HepG2 (cell line): ENCODE measurements at regions not wholly inside any gene's neighbourhood (a gene's known extent, or its start where the extent isn't known, plus 50 kb on each side); places are given as distances from the start of the nearest gene placed in this dataset.

ENCODE experiments used
- ATAC-seq: fragments of 200-7000 bp; cut with Tn5 transposase; 3 replicates; pipeline ENCODE4 v1.9.1; 2020; ENCODE audit warnings: mild to moderate bottlenecking, moderate library complexity
- BruUV-seq: library from RNA; stranded (reverse); fragments of 400-500 nt; replicated peaks from 2 replicates; lab custom pipeline; 2021; lab: Mats Ljungman, UMichigan
- CTCF ChIA-PET: fragments of 300-600 bp; formaldehyde crosslinking; extraction: SDS; loops from one replicate; lab custom pipeline; 2021; ENCODE audit warnings: low total read pairs, inconsistent platforms, low intra/inter-chr PET ratio; lab: Yijun Ruan, JAX
- POLR2A ChIA-PET: fragments of 350-600 bp; sonication (Branson Sonifier 250); formaldehyde crosslinking; loops from one replicate; lab custom pipeline; 2020; ENCODE audit warnings: antibody characterized with exemption, inconsistent platforms; lab: Yijun Ruan, JAX
- DNase-seq: peaks from one replicate; pipeline ENCODE4 v3.0.0-alpha.2; 2015; ENCODE audit warnings: low spot score
- FAIRE-seq: peaks from 3 replicates; lab custom pipeline; 2011; peaks lifted over from hg19 to GRCh38; lab: Jason Lieb, UNC
- H2AFZ ChIP-seq: one replicate; pipeline ENCODE4 v1.6.1; 2011; ENCODE audit warnings: low read length, inconsistent platforms
- H3K27ac ChIP-seq: fragments of 300-600 bp; 3 replicates; pipeline ENCODE4 v1.8.0; 2011; ENCODE audit warnings: mixed run types, mild to moderate bottlenecking, mixed read lengths, low read length, inconsistent platforms; ENCODE audit not compliant: insufficient read depth; ENCODE audit errors: extremely low read length
- H3K27me3 ChIP-seq, 2 experiments: fragments of 200-600 bp in 1 of 2; 2 replicates in 1 of 2; 3 replicates in 1 of 2; pipeline versions ENCODE4 v1.6.0 to v1.8.0; 2011; ENCODE audit warnings: low read length in 2 of 2, mild to moderate bottlenecking in 2 of 2, moderate library complexity in 2 of 2, inconsistent platforms in 1 of 2; ENCODE audit not compliant: insufficient read depth in 2 of 2, control insufficient read depth in 1 of 2
- H3K36me3 ChIP-seq, 2 experiments: fragments of 200-600 bp in 1 of 2; replicated peaks in 1 of 2; 2 replicates in 1 of 2; 3 replicates in 1 of 2; pipeline versions ENCODE4 v1.5.1 to v1.8.0; 2011; ENCODE audit warnings: low read length in 2 of 2, inconsistent platforms in 1 of 2; ENCODE audit not compliant: insufficient read depth in 2 of 2, control insufficient read depth in 1 of 2
- H3K4me1 ChIP-seq: 2 replicates; pipeline ENCODE4 v1.5.1; 2012; ENCODE audit warnings: low read length, inconsistent platforms; ENCODE audit not compliant: insufficient read depth
- H3K4me2 ChIP-seq: 2 replicates; pipeline ENCODE4 v1.6.0; 2011; ENCODE audit warnings: low read depth, low read length, inconsistent platforms
- H3K4me3 ChIP-seq, 3 experiments: fragments of 200-600 bp in 1 of 3; sonication (generic), shearing (Covaris generic) in 1 of 3; replicated peaks in 1 of 3; 2 replicates each; pipeline ENCODE4 v1.5.1; 2011 to 2016; ENCODE audit warnings: low read length in 3 of 3, inconsistent platforms in 2 of 3, low read depth in 2 of 3, mild to moderate bottlenecking in 2 of 3, control low read depth in 1 of 3, mixed read lengths in 1 of 3; ENCODE audit not compliant: insufficient read depth in 1 of 3
- H3K79me2 ChIP-seq: one replicate; pipeline ENCODE4 v1.6.1; 2011; ENCODE audit warnings: low read length, inconsistent platforms; ENCODE audit not compliant: insufficient read depth
- H3K9ac ChIP-seq: 2 replicates; pipeline ENCODE4 v1.6.0; 2011; ENCODE audit warnings: mild to moderate bottlenecking, low read depth, low read length, inconsistent platforms; ENCODE audit not compliant: insufficient read depth
- H3K9me3 ChIP-seq: 2 replicates; pipeline ENCODE4 v1.5.1; 2012; ENCODE audit warnings: mild to moderate bottlenecking, low read length
- H4K20me1 ChIP-seq: 2 replicates; pipeline ENCODE4 v1.6.0; 2011; ENCODE audit warnings: inconsistent platforms, mild to moderate bottlenecking, low read length, moderate library complexity; ENCODE audit not compliant: insufficient read depth
- ARID2 ChIP-seq: sonication (generic); formaldehyde crosslinking; IDR thresholded peaks from 2 replicates; pipeline ENCODE4 v1.8.1; 2022; ENCODE audit warnings: mild to moderate bottlenecking, missing genetic modification reagents, borderline replicate concordance
- BCLAF1 ChIP-seq: fragments of 450-650 bp; IDR thresholded peaks from 2 replicates; pipeline ENCODE4 v1.6.1; 2017; ENCODE audit warnings: mild to moderate bottlenecking
- BRCA1 ChIP-seq: sonication (generic); formaldehyde crosslinking; IDR thresholded peaks from 2 replicates; pipeline ENCODE4 v1.4.0; 2020; ENCODE audit warnings: missing genetic modification reagents
- CENPX ChIP-seq: sonication (generic); formaldehyde crosslinking; IDR thresholded peaks from 2 replicates; pipeline ENCODE4 v1.9.0; 2021; ENCODE audit warnings: mild to moderate bottlenecking, missing genetic modification reagents, moderate library complexity
- DNMT3B ChIP-seq: conservative IDR thresholded peaks from 2 replicates; pipeline ENCODE4 v1.6.1; 2016; ENCODE audit warnings: missing biosample characterization, control low read depth
- GLI4 ChIP-seq: sonication (generic); formaldehyde crosslinking; IDR thresholded peaks from 2 replicates; pipeline ENCODE4 v1.5.1; 2020; ENCODE audit warnings: missing genetic modification reagents, mild to moderate bottlenecking, moderate library complexity, borderline replicate concordance
- MTERF4 ChIP-seq: sonication (generic); formaldehyde crosslinking; IDR thresholded peaks from 2 replicates; pipeline ENCODE4 v1.8.0; 2023; ENCODE audit warnings: mild to moderate bottlenecking, missing genetic modification reagents
- NR2C2 ChIP-seq: sonication (generic); formaldehyde crosslinking; IDR thresholded peaks from 2 replicates; pipeline ENCODE4 v1.4.0; 2020; ENCODE audit warnings: missing genetic modification reagents, mild to moderate bottlenecking, moderate library complexity, borderline replicate concordance
- PHF20 ChIP-seq: sonication (generic); formaldehyde crosslinking; IDR thresholded peaks from 2 replicates; pipeline ENCODE4 v1.5.0; 2020; ENCODE audit warnings: mild to moderate bottlenecking, missing genetic modification reagents
- PHF5A ChIP-seq: IDR thresholded peaks from one replicate; pipeline ENCODE4 v1.6.1; 2018; ENCODE audit warnings: low read depth, missing genetic modification reagents; ENCODE audit not compliant: unreplicated experiment
- ZBTB25 ChIP-seq: IDR thresholded peaks from 2 replicates; pipeline ENCODE4 v1.6.1; 2018; ENCODE audit warnings: missing genetic modification reagents
- ZBTB46 ChIP-seq: sonication (generic); formaldehyde crosslinking; IDR thresholded peaks from 2 replicates; pipeline ENCODE4 v1.4.0; 2020; ENCODE audit warnings: mild to moderate bottlenecking, missing genetic modification reagents, borderline replicate concordance
- ZFP36 ChIP-seq: fragments of 150-350 bp; IDR thresholded peaks from 2 replicates; pipeline ENCODE4 v1.6.1; 2018; ENCODE audit warnings: borderline replicate concordance, low read length, low read depth; ENCODE audit not compliant: partially characterized antibody
- ZFP36L1 ChIP-seq: sonication (generic); formaldehyde crosslinking; IDR thresholded peaks from 2 replicates; pipeline ENCODE4 v1.8.0; 2022; ENCODE audit warnings: mild to moderate bottlenecking, missing genetic modification reagents, moderate library complexity
- ZNF292 ChIP-seq: sonication (generic); formaldehyde crosslinking; IDR thresholded peaks from 2 replicates; pipeline ENCODE4 v1.8.1; 2022; ENCODE audit warnings: mild to moderate bottlenecking, low read depth, missing genetic modification reagents, borderline replicate concordance
- ZNF343 ChIP-seq: sonication (generic); formaldehyde crosslinking; IDR thresholded peaks from 2 replicates; pipeline ENCODE4 v1.4.0; 2020; ENCODE audit warnings: mild to moderate bottlenecking, missing genetic modification reagents
- ZNF451 ChIP-seq: sonication (generic); formaldehyde crosslinking; IDR thresholded peaks from 2 replicates; pipeline ENCODE4 v1.5.0; 2020; ENCODE audit warnings: mild to moderate bottlenecking, missing genetic modification reagents
- ZNF782 ChIP-seq: sonication (generic); formaldehyde crosslinking; IDR thresholded peaks from 2 replicates; pipeline ENCODE4 v1.4.0; 2020; ENCODE audit warnings: missing genetic modification reagents, mild to moderate bottlenecking, borderline replicate concordance
- ZSCAN31 ChIP-seq: sonication (generic); formaldehyde crosslinking; IDR thresholded peaks from 2 replicates; pipeline ENCODE4 v1.5.0; 2020; ENCODE audit warnings: low read depth, mild to moderate bottlenecking, missing genetic modification reagents
- WGBS: methylation state at CpG from one replicate; pipeline ENCODE4 v1.1.6; 2017; ENCODE audit warnings: low lambda C conversion rate; 5-methylcytosine and 5-hydroxymethylcytosine counted together
- in situ Hi-C: cut with HindIII; loops from 2 replicates; pipeline ENCODE4 v1.10.0; 2017; ENCODE audit warnings: low pct_unique_long_range_greater_than_20kb; ENCODE audit not compliant: extremely low pct_ligation_motif_present
- intact Hi-C: fragments of 100-400 bp; cut with micrococcal nuclease; formaldehyde crosslinking; loops from one replicate; pipeline ENCODE4 v1.10.0; 2022; ENCODE audit not compliant: unreplicated experiment

- Histone ChIP-seq H3K79me2 (no peaks in the 10 kb centered on the region), H3K9ac (no peak overlapping the region), H3K4me3 (no peak overlapping the region), H3K4me2 (no peak overlapping the region), H3K4me1 (no peaks in the 10 kb centered on the region), H4K20me1 (no peaks in the 10 kb centered on the region), H3K27ac (no peak overlapping the region), H3K9me3 (no peaks in the 10 kb centered on the region), H3K36me3 (no peaks in the 10 kb centered on the region), H2AFZ (no peak overlapping the region), H3K27me3 (no peaks in the 10 kb centered on the region; a peak in 1 of 5 replicates)
- no TSS peak for BruUV-seq
- TF ChIP-seq BCLAF1 (no peak), ZNF343 (no peak), GLI4 (CRISPR knock-in tag) (no peak), ZBTB25 (CRISPR knock-in tag) (no peak), PHF5A (no peak), ZNF782 (CRISPR knock-in tag) (no peak), ZFP36L1 (CRISPR knock-in tag) (no peak), ZNF451 (CRISPR knock-in tag) (no peak), DNMT3B (CRISPR knock-in tag) (no peak), MTERF4 (CRISPR knock-in tag) (no peak), CENPX (CRISPR knock-in tag) (no peak), ZFP36 (no peak), ZSCAN31 (no peak), BRCA1 (CRISPR knock-in tag) (no peak), ARID2 (no peak), ZBTB46 (CRISPR knock-in tag) (no peak), ZNF292 (CRISPR knock-in tag) (no peak), NR2C2 (no peak), PHF20 (CRISPR knock-in tag) (no peak)
- WGBS, result 86% methylated on average over 4 of the region's 5 CpGs
- no peak for ATAC-seq
- POLR2A ChIA-PET, result no interaction called here
- CTCF ChIA-PET, result no interaction called here
- in situ Hi-C loops, result no loop called here
- no peak for DNase-seq
- intact Hi-C loops, result no loop called here
- no peak for FAIRE-seq
These were observed 379.7 kb upstream of the PROK2 start for GRCh38 chr3:72164635-72164978.
